ENCODE measurements at regions not wholly inside any gene's neighbourhood (a gene's known extent, or its start where the extent isn't known, plus 50 kb on each side); places are given as distances from the start of the nearest gene placed in this dataset.

GRCh38 chr5:97627272-97627671 is 444.2 kb upstream of the RIOK2 start:
- H3K4me3 ChIP-seq (ENCODE audit: low read length) = no peak overlapping the region
- peaks cover 0 to 8% of the 10 kb centered on the region in 2 experiments for H3K9me3 ChIP-seq (ENCODE audit: control insufficient read depth in 1 of 2, insufficient read depth in 1 of 2, low read length in 2 of 2)
- Mint-ChIP-seq H3K4me3 (no peak overlapping the region), H3K36me3 (ENCODE audit: low read depth) (no peaks in the 10 kb centered on the region), H3K27ac (no peak overlapping the region), H3K9me3 (peaks cover 4% of the 10 kb centered on the region), H3K27me3 (no peaks in the 10 kb centered on the region), H3K4me1 (ENCODE audit: low read depth) (no peaks in the 10 kb centered on the region)
- DNase-seq = no peak
- no peak for ATAC-seq (ENCODE audit: poor library complexity)
- H3K36me3 ChIP-seq (ENCODE audit: insufficient read depth, low read length) = no peaks in the 10 kb centered on the region
- H3K27ac ChIP-seq (ENCODE audit: low read depth in 1 of 2, low read length in 2 of 2) = no peak overlapping the region
- CTCF ChIA-PET = no interaction called here
- intact Hi-C loops (cut with DNase I, micrococcal nuclease) = no loop called here
- POLR2A ChIA-PET = no interaction called here
- H3K4me1 ChIP-seq (ENCODE audit: insufficient read depth, low read length) = no peaks in the 10 kb centered on the region
- no peak for TF ChIP-seq CTCF (IDR thresholded peaks at IDR 0.05)
- no peaks in the 10 kb centered on the region for H3K27me3 ChIP-seq (ENCODE audit: control insufficient read depth in 1 of 2, insufficient read depth in 2 of 2, low read length in 2 of 2)

GRCh38 chr5:97628031-97628430 is 445.0 kb upstream of the RIOK2 start:
- Histone ChIP-seq H3K36me3 (ENCODE audit: insufficient read depth, low read length) (no peaks in the 10 kb centered on the region), H3K27ac (ENCODE audit: low read depth in 1 of 2, low read length in 2 of 2) (no peak overlapping the region), H3K27me3 (ENCODE audit: control insufficient read depth in 1 of 2, insufficient read depth in 2 of 2, low read length in 2 of 2) (no peaks in the 10 kb centered on the region), H3K4me1 (ENCODE audit: insufficient read depth, low read length) (no peaks in the 10 kb centered on the region), H3K4me3 (ENCODE audit: low read length) (no peak overlapping the region), H3K9me3 (ENCODE audit: control insufficient read depth in 1 of 2, insufficient read depth in 1 of 2, low read length in 2 of 2) (peaks cover 0 to 8% of the 10 kb centered on the region in 2 experiments)
- Mint-ChIP-seq H3K27me3 (no peaks in the 10 kb centered on the region), H3K9me3 (peaks cover 4% of the 10 kb centered on the region), H3K4me3 (no peak overlapping the region), H3K27ac (no peak overlapping the region), H3K4me1 (ENCODE audit: low read depth) (no peaks in the 10 kb centered on the region), H3K36me3 (ENCODE audit: low read depth) (no peaks in the 10 kb centered on the region)
- ChIA-PET CTCF (no interaction called here), POLR2A (interaction anchor here (0.6 kb wide), 1 partner anchor 1033 kb away, joined by 3 read pairs; no protein-coding TSS in a partner anchor)
- DNase-seq = no peak
- intact Hi-C loops (cut with DNase I, micrococcal nuclease) = no loop called here
- ATAC-seq (ENCODE audit: poor library complexity) = no peak
- no peak for TF ChIP-seq CTCF (IDR thresholded peaks at IDR 0.05)

GRCh38 chr5:97628807-97629206 is 445.8 kb upstream of the RIOK2 start:
- CTCF ChIA-PET = no interaction called here

More at GRCh38 chr5:97628807-97629206, 445.8 kb upstream of the RIOK2 start:
- ATAC-seq (ENCODE audit: poor library complexity) = no peak
- POLR2A ChIA-PET = interaction anchor here (0.6 kb wide), 1 partner anchor 1032 kb away, joined by 3 read pairs; no protein-coding TSS in a partner anchor
- Mint-ChIP-seq H3K36me3 (ENCODE audit: low read depth) (no peaks in the 10 kb centered on the region), H3K4me1 (ENCODE audit: low read depth) (no peaks in the 10 kb centered on the region), H3K9me3 (peaks cover 4% of the 10 kb centered on the region), H3K27ac (no peak overlapping the region), H3K27me3 (no peaks in the 10 kb centered on the region), H3K4me3 (no peak overlapping the region)
- intact Hi-C loops (cut with DNase I, micrococcal nuclease) = no loop called here
- Histone ChIP-seq H3K36me3 (ENCODE audit: insufficient read depth, low read length) (no peaks in the 10 kb centered on the region), H3K27me3 (ENCODE audit: control insufficient read depth in 1 of 2, insufficient read depth in 2 of 2, low read length in 2 of 2) (no peaks in the 10 kb centered on the region), H3K9me3 (ENCODE audit: control insufficient read depth in 1 of 2, insufficient read depth in 1 of 2, low read length in 2 of 2) (peaks cover 0 to 5% of the 10 kb centered on the region in 2 experiments), H3K27ac (ENCODE audit: low read depth in 1 of 2, low read length in 2 of 2) (no peak overlapping the region), H3K4me1 (ENCODE audit: insufficient read depth, low read length) (no peaks in the 10 kb centered on the region), H3K4me3 (ENCODE audit: low read length) (no peak overlapping the region)
- no peak for TF ChIP-seq CTCF (IDR thresholded peaks at IDR 0.05)
- DNase-seq = no peak
